Pons (tissue), 1 donor: ENCODE measurements at regions not wholly inside any gene's neighbourhood (a gene's known extent, or its start where the extent isn't known, plus 50 kb on each side); places are given as distances from the start of the nearest gene placed in this dataset.
"Not testable (repeated sequence)": the region's sequence is repeated elsewhere in the genome, so short reads cannot be mapped to it uniquely, and the experiment has no call there.

Experiments used
- DNase-seq: peaks from one replicate; pipeline ENCODE4 v3.0.0-alpha.2; 2016; ENCODE audit warnings: low spot score

GRCh38 chr16:58863761-58864160 lies 129.6 kb upstream of the GOT2 start:
- DNase-seq, result no peak

DNA sequence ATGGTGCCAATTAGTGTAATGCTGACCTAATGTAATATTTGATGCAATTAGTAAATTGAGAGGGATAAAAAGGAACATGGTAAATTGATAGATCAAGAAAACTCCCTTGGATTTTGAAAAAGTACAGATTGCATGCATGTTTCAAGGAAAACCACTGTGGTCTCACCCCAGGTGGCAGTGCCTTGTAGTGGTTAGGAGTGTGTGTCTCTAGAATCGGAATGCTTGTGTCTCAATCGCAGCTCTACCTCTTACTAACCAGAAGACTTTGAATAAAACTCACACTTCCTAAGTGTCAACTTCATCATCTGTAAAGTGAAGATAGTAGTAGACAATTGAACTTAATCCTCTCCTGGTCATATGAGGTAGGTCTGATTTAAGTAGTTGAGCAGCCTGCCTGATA lies 128.9 kb upstream of the GOT2 start:
- DNase-seq, result no peak

- no peak for DNase-seq
Observed at GRCh38 chr16:58862334-58863021, 128.4 kb upstream of the GOT2 start.

GRCh38 chr16:58859958-58860669 lies 126.0 kb upstream of the GOT2 start:
- DNase-seq, result peak; percentile 36

DNA sequence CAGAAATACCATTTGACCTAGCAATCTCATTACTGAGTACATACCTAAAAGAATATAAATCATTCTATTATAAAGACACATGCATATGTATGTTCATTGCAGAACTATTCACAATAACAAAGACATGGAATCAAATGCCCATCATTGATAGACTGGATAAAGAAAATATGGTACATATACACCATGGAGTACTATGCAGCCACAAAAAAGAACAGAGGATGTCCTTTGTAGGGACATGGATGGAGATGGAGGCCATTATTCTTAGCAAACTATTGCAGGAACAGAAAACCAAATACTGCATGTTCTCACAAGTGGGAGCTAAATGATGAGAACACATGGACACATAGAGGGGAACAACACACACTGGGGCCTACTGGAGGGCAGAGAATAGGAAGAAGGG lies 124.5 kb upstream of the GOT2 start:
- DNase-seq, result not testable (repeated sequence)

DNA sequence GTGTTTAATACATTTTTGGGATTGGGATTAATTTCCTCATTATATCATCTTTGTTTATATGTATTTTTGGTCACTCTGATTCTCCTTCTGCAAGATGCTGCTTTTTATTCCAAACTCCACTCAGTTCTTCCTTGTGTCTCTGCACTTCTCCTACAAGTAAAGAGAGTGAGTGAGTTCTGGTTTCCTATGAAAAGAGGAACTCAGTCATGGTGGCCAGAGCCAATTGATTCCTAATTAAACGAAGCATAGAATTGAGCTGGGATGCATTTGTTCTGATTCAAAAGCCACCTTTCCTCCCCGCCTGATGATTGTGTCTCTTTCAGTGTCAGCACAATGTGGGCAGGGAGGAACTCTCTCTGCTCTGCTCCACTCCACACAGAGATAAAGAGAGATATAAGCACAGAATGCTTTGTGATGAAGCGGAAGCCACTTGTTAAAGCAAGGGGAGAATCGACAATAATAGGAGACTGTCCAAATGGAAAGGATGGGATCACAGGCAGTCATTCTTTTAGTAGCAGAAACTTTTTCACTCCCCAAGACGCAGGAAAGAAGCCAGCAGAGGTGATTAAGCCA lies 121.3 kb upstream of the GOT2 start:
- no peak for DNase-seq

GRCh38 chr16:58853854-58854791 lies 120.0 kb upstream of the GOT2 start:
- DNase-seq, result no peak

DNA sequence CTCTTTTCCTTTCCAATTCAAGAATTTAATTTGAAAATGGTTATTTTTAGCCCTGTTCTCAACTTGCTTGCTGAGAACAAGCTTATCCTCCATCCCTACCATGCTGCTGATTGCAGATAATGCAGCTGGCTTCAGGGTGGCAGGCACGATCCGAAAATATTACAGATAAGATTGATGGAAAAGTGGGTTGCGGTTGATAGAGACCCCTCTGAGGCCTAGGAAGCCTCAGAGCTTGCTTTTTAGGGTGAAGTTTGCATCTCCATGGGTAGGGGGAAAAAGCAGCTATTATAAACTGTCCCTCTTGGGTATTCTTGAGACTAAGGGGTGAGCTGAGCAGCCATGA lies 116.5 kb upstream of the GOT2 start:
- no peak for DNase-seq

GRCh38 chr16:58850019-58850677 lies 116.0 kb upstream of the GOT2 start:
- peak; percentile 71 for DNase-seq

DNA sequence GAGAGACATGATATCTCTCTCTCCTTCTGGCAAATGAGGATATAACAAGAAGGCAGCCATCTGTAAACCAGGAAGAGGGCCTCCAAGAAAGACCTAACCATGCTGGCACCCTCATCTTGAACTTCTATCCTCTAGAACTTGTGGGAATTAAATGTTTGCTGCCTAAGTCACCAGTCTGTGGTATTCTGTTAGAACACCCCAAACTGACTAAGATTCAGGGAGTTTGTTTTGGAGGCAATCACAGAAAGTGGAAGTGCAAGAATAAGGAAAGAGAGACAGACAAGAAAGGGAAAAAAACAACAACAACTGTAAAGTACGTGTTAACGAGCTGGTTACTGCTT lies 114.5 kb upstream of the GOT2 start:
- DNase-seq, result no peak

GRCh38 chr16:58847902-58848661 lies 114.0 kb upstream of the GOT2 start:
- no peak for DNase-seq

- not testable (repeated sequence) for DNase-seq
Observed at GRCh38 chr16:58846226-58846625, 112.1 kb upstream of the GOT2 start.

- DNase-seq, result peak; percentile 38
Observed at GRCh38 chr16:58843675-58844074, 109.6 kb upstream of the GOT2 start.

- DNase-seq, result no peak
Observed at GRCh38 chr16:58842746-58843145, 108.6 kb upstream of the GOT2 start.

- DNase-seq, result no peak
Observed at GRCh38 chr16:58842156-58842555, 108.0 kb upstream of the GOT2 start.

DNA sequence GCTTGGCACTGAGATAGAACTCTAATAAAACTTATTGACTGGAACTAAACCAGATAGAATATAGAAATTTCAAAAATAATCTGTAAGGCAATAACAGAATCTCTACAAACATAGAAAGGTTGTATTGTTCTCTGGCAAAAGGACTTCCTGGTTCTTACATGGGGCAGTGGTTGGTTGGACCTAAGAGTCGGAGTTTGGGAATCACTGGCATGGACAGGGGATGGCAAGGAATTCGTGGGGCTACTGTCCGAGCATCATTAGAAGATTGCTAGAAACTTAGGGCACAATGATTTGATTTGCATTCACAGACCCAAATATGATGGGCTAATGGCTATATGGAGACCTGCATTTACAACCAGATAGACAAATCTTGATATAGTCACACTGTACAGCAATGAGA lies 103.8 kb upstream of the GOT2 start:
- no peak for DNase-seq

DNA sequence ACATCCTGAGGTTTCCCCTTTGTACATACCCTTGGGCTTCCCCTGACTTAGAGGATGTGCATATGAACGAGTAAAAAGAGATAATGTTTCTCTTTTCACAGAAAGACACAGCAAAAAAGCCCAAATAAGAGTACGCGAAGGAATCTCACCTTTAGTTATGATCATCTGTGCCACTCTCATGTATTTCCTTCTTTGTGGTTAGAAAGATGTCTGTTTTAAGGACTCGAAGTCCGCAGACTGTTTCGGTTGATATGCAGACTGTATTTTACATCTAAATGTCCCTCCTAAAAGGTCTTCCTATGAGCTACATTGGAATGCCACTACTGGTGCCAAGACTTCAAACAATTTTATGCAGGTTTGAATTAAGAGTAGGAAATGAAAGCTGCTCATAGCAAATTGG lies 102.3 kb upstream of the GOT2 start:
- DNase-seq, result no peak

DNA sequence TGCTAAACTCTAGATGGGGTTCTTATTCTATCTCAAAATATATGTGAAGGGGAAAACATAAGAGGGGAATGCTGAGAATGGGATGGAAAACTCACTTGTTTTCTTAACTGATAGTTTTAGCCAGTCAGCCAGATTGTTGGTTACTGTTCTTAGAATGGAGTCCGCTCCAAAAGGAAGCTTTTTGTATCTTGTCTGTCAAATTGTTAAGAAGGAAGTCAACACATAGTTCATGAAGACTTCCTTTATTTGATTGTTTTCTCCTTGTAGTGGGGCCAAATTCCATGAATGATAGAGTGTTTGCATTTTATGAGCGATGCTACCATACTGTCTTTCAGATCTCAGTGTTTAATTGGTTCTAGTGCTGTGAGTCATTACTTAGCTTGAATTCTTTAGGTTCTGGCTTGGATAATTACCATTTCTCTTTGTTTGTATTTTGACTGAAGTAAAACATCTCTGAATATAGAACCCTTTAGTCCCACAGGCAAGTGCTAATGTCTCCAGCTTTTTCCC lies 98.3 kb upstream of the GOT2 start:
- no peak for DNase-seq

DNA sequence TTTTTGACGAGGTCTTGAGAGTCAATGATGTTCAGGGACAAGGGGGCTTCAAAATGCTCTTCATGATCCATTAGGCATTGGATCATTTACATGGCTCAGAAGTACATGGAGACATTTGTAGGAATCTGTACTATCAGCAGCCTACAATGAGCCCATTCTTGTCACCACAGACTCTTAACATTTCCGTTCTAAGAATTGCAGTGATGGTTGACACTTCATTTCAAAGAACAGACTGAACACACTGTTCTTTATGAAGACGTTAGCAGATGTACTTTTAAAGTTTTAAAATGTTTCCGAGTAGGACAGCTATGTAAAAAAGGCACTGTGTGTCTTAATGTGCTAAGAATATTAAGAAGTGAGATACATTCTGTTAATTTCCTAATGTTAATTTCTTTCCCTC lies 97.3 kb upstream of the GOT2 start:
- no peak for DNase-seq

GRCh38 chr16:58828901-58829545 lies 94.9 kb upstream of the GOT2 start:
- DNase-seq, result no peak

DNA sequence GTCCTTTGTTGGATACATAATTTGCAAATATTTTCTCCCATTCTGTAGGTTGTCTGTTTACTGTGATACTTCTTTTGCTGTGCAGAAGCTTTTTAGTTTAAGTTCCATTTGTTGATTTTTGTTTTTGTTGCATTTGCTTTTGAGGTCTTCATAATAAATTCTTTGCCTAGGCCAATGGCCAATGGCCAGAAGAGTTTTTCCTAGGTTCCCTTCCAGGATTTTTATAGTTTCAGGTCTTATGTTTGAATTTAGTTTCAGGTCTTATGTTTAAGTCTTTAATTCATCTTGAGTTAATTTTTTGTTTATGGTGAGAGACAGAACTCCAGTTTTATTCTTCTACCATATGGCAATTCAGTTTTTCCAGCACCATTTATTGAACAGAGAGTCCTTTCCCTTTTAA lies 90.1 kb upstream of the GOT2 start:
- DNase-seq, result no peak
